K562 (cell line): ENCODE measurements at regions not wholly inside any gene's neighbourhood (a gene's known extent, or its start where the extent isn't known, plus 50 kb on each side); places are given as distances from the start of the nearest gene placed in this dataset.

Source experiments
- ATF7 ChIP-seq: fragments of 450-650 bp; IDR thresholded peaks from 2 replicates; pipeline ENCODE4 v1.7.1; 2014; ENCODE audit warnings: mild to moderate bottlenecking, moderate library complexity
- BCOR ChIP-seq: fragments of 450-650 bp; IDR thresholded peaks from 2 replicates; pipeline ENCODE4 v1.6.1; 2016
- BDP1 ChIP-seq: IDR thresholded peaks from 3 replicates; pipeline ENCODE4 v1.6.1; 2011; ENCODE audit not compliant: insufficient read length, insufficient read depth
- BRD9 ChIP-seq: fragments of 450-650 bp; IDR thresholded peaks from 2 replicates; pipeline ENCODE4 v1.6.1; 2018; ENCODE audit warnings: low read depth; ENCODE audit not compliant: partially characterized antibody
- CREM ChIP-seq: IDR thresholded peaks from 2 replicates; pipeline ENCODE4 v1.6.1; 2014; ENCODE audit warnings: antibody characterized with exemption, low read depth
- ETV5 ChIP-seq: sonication (generic); formaldehyde crosslinking; IDR thresholded peaks from 2 replicates; pipeline ENCODE4 v1.4.0; 2020; ENCODE audit warnings: low read depth, mild to moderate bottlenecking, missing genetic modification reagents
- GATA2 ChIP-seq: sonication (generic); formaldehyde crosslinking; IDR thresholded peaks from 2 replicates; pipeline ENCODE4 v1.4.0; 2020; ENCODE audit warnings: mild to moderate bottlenecking, missing genetic modification reagents
- GATAD2B ChIP-seq: fragments of 450-650 bp; IDR thresholded peaks from 2 replicates; pipeline ENCODE4 v1.6.1; 2017; ENCODE audit warnings: mild to moderate bottlenecking, borderline replicate concordance
- HDAC1 ChIP-seq, 2 experiments: fragments of 450-650 bp; IDR thresholded peaks; 2 replicates each; pipeline ENCODE4 v1.6.1; 2016 to 2017; ENCODE audit warnings: inconsistent platforms in 1 of 2, mild to moderate bottlenecking in 1 of 2, moderate library complexity in 1 of 2
- IRF1 ChIP-seq: sonication (generic); formaldehyde crosslinking; IDR thresholded peaks from 2 replicates; pipeline ENCODE4 v1.8.0; 2022; ENCODE audit warnings: missing genetic modification reagents, mild to moderate bottlenecking, borderline replicate concordance
- KAT8 ChIP-seq: fragments of 450-650 bp; IDR thresholded peaks from 2 replicates; pipeline ENCODE4 v1.6.1; 2016; ENCODE audit warnings: low read depth, mild to moderate bottlenecking
- KLF13 ChIP-seq: fragments of 450-650 bp; IDR thresholded peaks from 2 replicates; pipeline ENCODE4 v1.6.1; 2016; ENCODE audit warnings: missing genetic modification characterization, low read depth, mild to moderate bottlenecking, missing compliant biosample characterization, moderate library complexity, borderline replicate concordance
- L3MBTL2 ChIP-seq: fragments of 450-650 bp; IDR thresholded peaks from 2 replicates; pipeline ENCODE4 v1.6.1; 2016; ENCODE audit warnings: mild to moderate bottlenecking, moderate library complexity
- MED1 ChIP-seq: sonication (generic); formaldehyde crosslinking; IDR thresholded peaks from 2 replicates; pipeline ENCODE4 v1.8.1; 2023; ENCODE audit warnings: missing genetic modification reagents, borderline replicate concordance
- NCOA6 ChIP-seq: fragments of 450-650 bp; IDR thresholded peaks from 2 replicates; pipeline ENCODE4 v1.6.1; 2017; ENCODE audit warnings: mild to moderate bottlenecking
- PCBP2 ChIP-seq: fragments of 200-400 bp; formaldehyde crosslinking; IDR thresholded peaks from 2 replicates; pipeline ENCODE4 v1.6.1; 2018; ENCODE audit warnings: low read length, low read depth, mild to moderate bottlenecking, moderate library complexity; ENCODE audit not compliant: poor library complexity, severe bottlenecking
- POLR3A ChIP-seq: IDR thresholded peaks from 2 replicates; pipeline ENCODE4 v1.6.1; 2011; ENCODE audit warnings: borderline replicate concordance, mild to moderate bottlenecking, moderate library complexity; ENCODE audit not compliant: insufficient read length, insufficient read depth; ENCODE audit errors: extremely low read depth
- RFX1 ChIP-seq: fragments of 450-650 bp; IDR thresholded peaks from 2 replicates; pipeline ENCODE4 v1.6.1; 2016; ENCODE audit warnings: mild to moderate bottlenecking, moderate library complexity
- SFPQ ChIP-seq: fragments of 200-400 bp; formaldehyde crosslinking; IDR thresholded peaks from 2 replicates; pipeline ENCODE4 v1.6.1; 2017; ENCODE audit warnings: mild to moderate bottlenecking, low read depth, low read length, moderate library complexity
- SMAD1 ChIP-seq: fragments of 150-350 bp; IDR thresholded peaks from 2 replicates; pipeline ENCODE4 v1.6.1; 2014; ENCODE audit warnings: low read length, low read depth; ENCODE audit not compliant: partially characterized antibody
- SMARCC2 ChIP-seq: fragments of 450-650 bp; IDR thresholded peaks from 2 replicates; pipeline ENCODE4 v1.6.1; 2017; ENCODE audit warnings: antibody characterized with exemption, moderate library complexity, mild to moderate bottlenecking, low read depth
- TBP ChIP-seq: optimal IDR thresholded peaks from 2 replicates; pipeline ENCODE3; 2011; ENCODE audit warnings: low read depth, low read length, improper control_type of control experiment
- TEAD1 ChIP-seq, 2 experiments: fragments of 450-650 bp in 1 of 2; sonication (generic) in 1 of 2; formaldehyde crosslinking; IDR thresholded peaks; 2 replicates each; pipeline versions ENCODE4 v1.4.0 to v1.8.0; 2020 to 2022; ENCODE audit warnings: mild to moderate bottlenecking in 2 of 2, missing genetic modification reagents in 1 of 2
- USF2 ChIP-seq: sonication (generic); formaldehyde crosslinking; IDR thresholded peaks from 2 replicates; pipeline ENCODE4 v1.5.0; 2020; ENCODE audit warnings: missing genetic modification reagents
- ZNF212 ChIP-seq: fragments of 450-650 bp; formaldehyde crosslinking; IDR thresholded peaks from 2 replicates; pipeline ENCODE4 v1.4.0; 2020; ENCODE audit warnings: mild to moderate bottlenecking
- ZNF384 ChIP-seq: IDR thresholded peaks from 2 replicates; pipeline ENCODE4 v1.6.1; 2012; ENCODE audit warnings: low read depth, low read length, improper control_type of control experiment
- TF ChIP-seq, protein P1 (sequence below): fragments of 450-650 bp; IDR thresholded peaks from 2 replicates; pipeline ENCODE4 v1.6.1; 2016; ENCODE audit warnings: low read depth, mild to moderate bottlenecking, moderate library complexity

DNA sequence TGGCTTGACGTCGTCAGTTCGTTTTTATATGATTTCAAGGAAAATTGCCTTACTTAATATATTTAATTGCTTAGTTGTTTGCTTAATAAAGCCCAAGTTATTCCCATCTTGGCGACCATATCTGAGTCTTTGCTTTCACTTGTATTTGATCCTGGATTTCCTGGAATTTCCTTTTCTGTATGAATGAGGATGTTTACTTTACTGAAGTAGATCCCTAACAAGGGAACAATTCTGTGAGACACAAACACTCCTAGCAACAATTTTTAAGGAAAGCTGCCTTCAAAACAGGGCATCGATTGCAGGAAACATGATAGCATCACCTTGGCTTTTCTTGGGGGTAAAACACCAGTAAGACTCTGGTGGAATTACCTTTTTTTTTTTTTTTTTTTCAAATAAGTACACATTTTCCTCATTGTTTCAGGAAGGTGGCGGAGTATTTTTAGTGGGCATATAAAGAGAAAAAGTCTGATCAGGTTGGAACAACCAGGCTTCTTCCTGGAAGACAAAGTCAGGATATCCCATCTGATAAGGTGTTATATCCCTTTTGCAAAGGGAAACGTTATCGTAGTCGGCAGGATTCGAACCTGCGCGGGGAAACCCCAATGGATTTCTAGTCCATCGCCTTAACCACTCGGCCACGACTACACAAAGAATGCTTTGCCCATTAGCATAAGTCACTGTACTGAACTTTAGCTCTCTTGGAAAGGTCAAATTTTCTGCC lies 68.5 kb upstream of the ZNF184 start (continued):
- TF ChIP-seq IRF1: no peak
- TF ChIP-seq, protein P1, sequence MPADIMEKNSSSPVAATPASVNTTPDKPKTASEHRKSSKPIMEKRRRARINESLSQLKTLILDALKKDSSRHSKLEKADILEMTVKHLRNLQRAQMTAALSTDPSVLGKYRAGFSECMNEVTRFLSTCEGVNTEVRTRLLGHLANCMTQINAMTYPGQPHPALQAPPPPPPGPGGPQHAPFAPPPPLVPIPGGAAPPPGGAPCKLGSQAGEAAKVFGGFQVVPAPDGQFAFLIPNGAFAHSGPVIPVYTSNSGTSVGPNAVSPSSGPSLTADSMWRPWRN: peak; percentile 44; the same call in 1 of the 2 replicates
- TF ChIP-seq POLR3A: peak; percentile 86
- TF ChIP-seq BCOR: peak; percentile 74
- peak; percentile 50; the same call in 1 of the 2 replicates for TF ChIP-seq GATAD2B
- peak; percentile 90 for TF ChIP-seq BRD9
- TF ChIP-seq ATF7: peak; percentile 57
- no peak for TF ChIP-seq ZNF212 (CRISPR knock-in tag)
- TF ChIP-seq HDAC1 (IDR thresholded peaks at IDR 0.05): peak in 1 of 2 experiments; percentile 35; a peak in 1 of 4 replicates
- TF ChIP-seq BDP1: peak; percentile 46
- TF ChIP-seq KAT8: no peak
- TF ChIP-seq ETV5 (CRISPR knock-in tag): no peak
- peak in 1 of 2 experiments; percentile 32; a peak in 1 of 4 replicates for TF ChIP-seq TEAD1 (CRISPR knock-in tag; IDR thresholded peaks at IDR 0.05)
- TF ChIP-seq USF2 (CRISPR knock-in tag): no peak
- TF ChIP-seq GATA2 (CRISPR knock-in tag): peak; percentile 50; the same call in 1 of the 2 replicates
- TF ChIP-seq L3MBTL2: peak; percentile 32; the same call in 1 of the 2 replicates
- TF ChIP-seq PCBP2: no peak
- TF ChIP-seq SMARCC2: no peak
- TF ChIP-seq ZNF384: peak; percentile 75
- no peak for TF ChIP-seq RFX1
- no peak for TF ChIP-seq NCOA6
- TF ChIP-seq CREM: peak; percentile 59
- peak; percentile 99 for TF ChIP-seq TBP
- no peak for TF ChIP-seq KLF13
- TF ChIP-seq SMAD1: no peak
- TF ChIP-seq MED1 (CRISPR knock-in tag): no peak
- no peak for TF ChIP-seq SFPQ
